22Rv1 (cell line): ENCODE measurements at regions not wholly inside any gene's neighbourhood (a gene's known extent, or its start where the extent isn't known, plus 50 kb on each side); places are given as distances from the start of the nearest gene placed in this dataset.

Experiments
- ZFX ChIP-seq: fragments of 450-650 bp; IDR thresholded peaks from 2 replicates; pipeline ENCODE4 v1.6.1; 2017; ENCODE audit warnings: antibody characterized with exemption, borderline replicate concordance
- TF ChIP-seq, protein P1 (sequence below): fragments of 450-650 bp; IDR thresholded peaks from 2 replicates; pipeline ENCODE4 v1.5.1; 2017; ENCODE audit warnings: mild to moderate bottlenecking

- TF ChIP-seq, protein P1, sequence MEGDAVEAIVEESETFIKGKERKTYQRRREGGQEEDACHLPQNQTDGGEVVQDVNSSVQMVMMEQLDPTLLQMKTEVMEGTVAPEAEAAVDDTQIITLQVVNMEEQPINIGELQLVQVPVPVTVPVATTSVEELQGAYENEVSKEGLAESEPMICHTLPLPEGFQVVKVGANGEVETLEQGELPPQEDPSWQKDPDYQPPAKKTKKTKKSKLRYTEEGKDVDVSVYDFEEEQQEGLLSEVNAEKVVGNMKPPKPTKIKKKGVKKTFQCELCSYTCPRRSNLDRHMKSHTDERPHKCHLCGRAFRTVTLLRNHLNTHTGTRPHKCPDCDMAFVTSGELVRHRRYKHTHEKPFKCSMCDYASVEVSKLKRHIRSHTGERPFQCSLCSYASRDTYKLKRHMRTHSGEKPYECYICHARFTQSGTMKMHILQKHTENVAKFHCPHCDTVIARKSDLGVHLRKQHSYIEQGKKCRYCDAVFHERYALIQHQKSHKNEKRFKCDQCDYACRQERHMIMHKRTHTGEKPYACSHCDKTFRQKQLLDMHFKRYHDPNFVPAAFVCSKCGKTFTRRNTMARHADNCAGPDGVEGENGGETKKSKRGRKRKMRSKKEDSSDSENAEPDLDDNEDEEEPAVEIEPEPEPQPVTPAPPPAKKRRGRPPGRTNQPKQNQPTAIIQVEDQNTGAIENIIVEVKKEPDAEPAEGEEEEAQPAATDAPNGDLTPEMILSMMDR = no peak
- TF ChIP-seq ZFX = no peak
These were observed 131.7 kb upstream of the SPOPL start for GRCh38 chr2:138369856-138370255.
